Suppressor macrophage treated with lipopolysaccharide for 4 hours (primary cell): ENCODE measurements at regions not wholly inside any gene's neighbourhood (a gene's known extent, or its start where the extent isn't known, plus 50 kb on each side); places are given as distances from the start of the nearest gene placed in this dataset.

Experiments used
- DNase-seq: peaks from one replicate; pipeline ENCODE4 v3.0.0-alpha.2; 2020

DNA sequence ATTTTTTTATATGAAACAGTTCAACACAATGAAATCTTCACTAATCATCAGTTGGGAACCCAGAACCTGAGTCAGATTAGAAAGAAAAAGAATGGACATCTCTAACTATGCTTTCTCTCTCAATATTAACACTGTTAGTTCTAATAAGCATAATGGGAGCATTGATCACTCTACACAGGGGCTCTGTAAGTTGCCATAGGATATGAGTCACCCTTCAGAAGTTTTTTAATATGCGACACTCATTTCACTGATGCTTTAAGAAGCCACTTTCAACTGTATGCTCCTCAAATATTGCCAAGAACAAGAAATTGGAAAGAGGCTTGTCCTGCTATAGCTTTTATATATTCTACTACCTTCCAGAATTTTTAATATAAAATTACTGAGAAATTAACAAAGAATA, 187.0 kb downstream of the AASDH start:
- no peak for DNase-seq

DNA sequence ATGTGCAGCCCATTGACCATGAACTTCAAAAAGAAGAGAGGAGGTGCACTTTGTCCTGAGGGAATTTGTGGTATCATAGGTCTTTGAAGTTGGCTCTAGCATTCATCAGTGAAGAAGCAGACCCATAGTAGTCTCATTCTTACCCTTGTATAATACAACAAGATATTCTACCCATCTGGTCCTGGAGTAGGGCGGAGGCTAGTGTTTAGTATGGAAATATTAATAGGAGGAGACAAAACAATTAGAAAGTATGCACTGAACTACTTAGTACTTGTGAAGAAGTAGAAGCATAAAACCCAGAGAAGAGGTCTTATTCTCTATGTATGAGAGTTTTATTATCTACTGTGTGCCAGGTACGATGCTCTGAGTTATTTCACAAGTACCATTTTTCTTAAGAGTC, 189.0 kb downstream of the AASDH start:
- no peak for DNase-seq

DNA sequence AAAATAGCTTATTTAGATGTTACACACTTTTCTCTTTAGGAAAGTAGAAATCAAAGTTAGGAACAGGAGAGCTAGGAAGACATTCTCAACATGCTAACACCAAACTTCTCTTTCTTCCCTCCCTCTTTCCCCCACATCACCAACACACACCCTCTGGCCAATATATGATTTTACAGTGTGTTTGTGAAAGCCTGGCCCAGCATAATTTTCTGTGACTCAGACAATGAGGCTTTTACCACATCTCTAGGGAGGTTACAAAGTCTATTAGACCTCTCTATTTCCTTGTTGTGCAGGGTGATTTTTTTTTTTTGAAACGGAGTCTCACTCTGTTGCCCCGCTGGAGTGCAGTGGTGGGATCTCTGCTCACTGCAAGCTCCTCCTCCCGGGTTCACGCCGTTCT, 189.9 kb downstream of the AASDH start:
- no peak for DNase-seq

DNA sequence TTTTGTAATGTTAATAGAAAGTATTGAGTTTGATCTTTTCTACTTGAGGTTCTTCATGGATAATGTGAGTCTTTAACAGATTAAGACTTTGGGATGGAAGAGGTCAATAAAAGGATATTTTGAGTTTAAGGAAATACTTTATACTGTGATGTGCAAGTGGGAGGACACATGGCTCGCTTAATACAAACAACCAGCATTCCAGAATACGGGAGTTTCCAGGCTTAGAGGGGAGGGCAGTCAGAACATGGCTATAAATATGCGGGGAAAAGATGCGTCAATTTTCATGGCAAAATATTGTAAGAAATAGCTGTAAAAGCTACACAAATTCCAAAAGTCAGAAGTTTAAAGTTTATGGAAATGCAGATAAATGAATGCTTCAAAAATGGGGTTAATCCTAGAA, 192.3 kb downstream of the AASDH start:
- DNase-seq = no peak

DNA sequence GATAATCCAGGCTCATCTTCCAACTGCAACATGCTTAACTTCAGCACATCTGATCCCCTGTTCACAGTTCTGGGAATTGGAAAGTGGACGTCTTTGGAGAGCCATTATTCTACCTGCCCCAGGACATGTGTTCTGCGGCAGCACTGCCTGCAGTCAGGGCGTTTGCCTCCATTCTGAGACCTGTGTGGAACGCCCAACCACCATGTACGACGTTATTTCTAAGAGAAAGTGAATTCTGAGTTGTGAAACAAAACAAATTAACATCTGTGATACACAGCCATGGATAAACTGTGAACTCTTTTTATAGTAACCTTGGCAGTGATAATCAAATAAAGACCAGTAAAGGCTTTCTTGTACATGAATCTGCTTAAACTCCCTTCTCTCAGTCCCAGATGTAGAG, 195.8 kb downstream of the AASDH start:
- no peak for DNase-seq

DNA sequence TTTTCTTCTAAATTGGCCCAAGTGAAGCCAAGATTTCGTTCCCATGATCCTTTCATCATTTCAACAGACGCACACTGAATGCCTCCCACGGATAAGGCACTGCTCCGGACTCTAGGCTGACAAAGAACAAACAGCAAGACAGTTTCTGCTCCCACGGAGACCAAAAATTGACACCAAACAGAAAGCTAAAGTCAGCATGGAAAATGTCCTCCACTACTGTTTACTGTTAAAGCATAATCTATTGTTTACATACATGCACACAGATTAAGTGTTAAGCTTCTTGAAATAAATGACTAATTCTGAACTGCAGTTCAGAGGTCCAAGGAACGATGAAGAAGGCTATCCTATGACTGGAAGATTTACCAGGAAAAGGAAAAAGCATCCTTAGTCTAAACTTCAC, 199.6 kb downstream of the AASDH start:
- DNase-seq = no peak

DNA sequence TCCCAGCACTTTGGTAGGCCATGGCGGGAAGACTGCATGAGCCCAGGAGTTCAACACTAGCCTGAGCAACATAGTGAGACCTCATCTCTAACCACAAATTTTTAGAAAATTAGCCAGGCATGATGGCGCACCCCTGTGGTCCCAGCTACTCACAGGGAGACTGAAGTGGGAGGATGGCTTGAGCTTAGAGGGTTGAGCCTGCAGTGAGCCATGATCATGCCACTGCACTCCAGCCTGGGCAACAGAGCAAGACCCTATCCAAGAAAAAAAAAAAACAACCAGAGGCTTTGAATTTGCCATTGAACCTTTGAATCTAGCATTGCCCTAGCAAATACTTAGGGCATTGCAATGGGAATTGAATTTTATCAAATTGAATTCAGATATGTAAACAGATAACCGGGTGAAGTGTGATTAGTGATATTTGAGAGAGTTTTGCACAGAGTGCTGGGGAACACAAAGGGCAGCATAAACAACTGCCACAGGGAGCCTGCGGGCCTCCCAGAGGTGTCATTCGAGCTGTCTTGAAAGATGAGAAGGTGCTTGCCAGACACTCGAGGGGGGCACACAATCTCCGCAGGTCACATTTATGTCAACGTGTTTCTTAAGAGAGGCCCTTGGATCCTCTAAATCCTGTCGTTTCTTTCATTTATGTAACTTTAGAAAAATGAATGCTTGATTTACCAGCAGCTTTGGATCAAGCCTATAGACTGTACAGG, 200.3 kb downstream of the AASDH start:
- DNase-seq = no peak

DNA sequence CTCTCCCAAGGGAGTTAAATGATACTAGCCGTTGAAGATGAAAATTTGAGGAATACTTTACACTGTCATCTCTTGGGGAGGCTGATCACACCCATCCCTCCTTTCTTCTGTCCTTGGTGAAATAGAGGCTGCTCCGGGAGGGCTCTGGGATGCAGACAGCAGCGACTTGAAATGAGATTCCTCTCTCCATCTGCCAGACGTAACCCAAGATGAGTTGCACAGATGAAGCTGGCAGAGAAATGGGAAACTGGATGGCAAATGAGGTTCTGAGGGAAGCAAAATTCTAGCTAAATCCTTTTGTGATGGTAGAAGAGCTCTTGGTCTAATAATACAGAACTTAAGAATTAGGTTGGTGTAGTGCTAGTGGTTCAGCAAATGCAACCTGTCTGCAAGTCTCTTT, 201.4 kb downstream of the AASDH start:
- no peak for DNase-seq

DNA sequence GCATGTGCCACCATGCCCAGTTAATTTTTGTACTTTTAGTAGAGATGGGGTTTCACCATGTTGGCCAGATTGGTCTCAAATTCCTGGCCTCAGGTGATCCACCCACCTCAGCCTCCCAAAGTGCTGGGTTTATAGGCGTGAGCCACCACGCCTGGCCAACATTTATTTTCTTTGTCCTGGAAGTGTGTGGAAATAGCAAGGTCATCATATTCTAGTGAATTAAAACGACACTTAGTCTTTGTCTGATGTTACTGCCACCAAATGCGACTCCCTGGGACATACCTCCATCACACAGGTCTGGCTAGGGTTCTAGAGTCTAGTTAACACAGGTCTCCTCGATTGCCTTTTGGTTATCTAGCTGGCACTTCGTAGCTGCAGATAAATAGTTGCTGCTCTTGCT, 203.1 kb downstream of the AASDH start:
- no peak for DNase-seq

DNA sequence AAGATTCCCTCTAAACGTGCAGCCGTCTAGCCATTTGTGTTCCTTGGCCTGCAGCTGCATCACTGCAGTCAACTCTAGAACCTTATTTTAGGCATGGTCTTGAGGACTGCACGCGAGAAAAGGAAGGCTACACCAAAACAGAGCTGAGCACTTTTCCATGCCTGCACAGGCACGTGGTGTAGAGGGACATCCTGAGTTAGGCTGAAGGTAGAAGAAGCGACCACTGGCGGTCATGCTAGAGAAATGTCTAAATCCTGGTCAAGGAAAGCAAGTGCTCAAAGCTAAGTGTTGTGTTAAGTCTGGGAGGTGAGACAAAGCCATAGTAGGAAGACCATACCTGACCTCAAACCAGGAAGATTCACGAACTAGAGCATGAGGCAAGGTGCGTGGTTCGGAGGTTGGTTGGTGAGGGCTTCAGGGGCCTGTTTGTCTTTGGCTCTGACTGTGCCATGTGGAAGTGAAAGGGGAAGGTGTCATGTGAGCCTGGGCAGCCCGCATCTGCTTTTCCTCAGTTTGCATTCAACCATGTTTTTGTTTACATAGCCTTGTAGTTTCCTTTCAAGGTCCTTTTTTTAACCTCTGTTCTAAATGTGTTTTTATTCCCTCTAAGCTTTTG, 203.8 kb downstream of the AASDH start:
- DNase-seq = peak; percentile 39

DNA sequence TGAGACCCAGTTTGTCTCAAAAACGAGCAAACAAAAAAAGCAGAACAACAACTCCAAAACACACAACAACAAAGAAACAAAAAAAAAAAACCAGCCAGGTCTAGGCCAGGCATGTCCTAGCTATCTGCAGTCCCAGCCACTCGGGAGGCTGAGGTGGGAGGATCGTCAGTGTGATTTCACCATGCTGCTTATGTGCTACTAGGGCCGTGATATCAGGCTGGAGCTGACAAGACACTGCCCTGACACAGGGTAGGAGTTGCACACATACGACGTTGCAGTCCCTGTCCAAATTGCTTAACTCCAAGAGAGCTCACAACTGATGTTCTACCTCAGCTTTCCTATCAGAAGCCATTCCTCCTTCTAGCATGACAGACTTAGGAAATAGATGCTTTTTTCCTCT, 204.9 kb downstream of the AASDH start:
- DNase-seq = no peak

DNA sequence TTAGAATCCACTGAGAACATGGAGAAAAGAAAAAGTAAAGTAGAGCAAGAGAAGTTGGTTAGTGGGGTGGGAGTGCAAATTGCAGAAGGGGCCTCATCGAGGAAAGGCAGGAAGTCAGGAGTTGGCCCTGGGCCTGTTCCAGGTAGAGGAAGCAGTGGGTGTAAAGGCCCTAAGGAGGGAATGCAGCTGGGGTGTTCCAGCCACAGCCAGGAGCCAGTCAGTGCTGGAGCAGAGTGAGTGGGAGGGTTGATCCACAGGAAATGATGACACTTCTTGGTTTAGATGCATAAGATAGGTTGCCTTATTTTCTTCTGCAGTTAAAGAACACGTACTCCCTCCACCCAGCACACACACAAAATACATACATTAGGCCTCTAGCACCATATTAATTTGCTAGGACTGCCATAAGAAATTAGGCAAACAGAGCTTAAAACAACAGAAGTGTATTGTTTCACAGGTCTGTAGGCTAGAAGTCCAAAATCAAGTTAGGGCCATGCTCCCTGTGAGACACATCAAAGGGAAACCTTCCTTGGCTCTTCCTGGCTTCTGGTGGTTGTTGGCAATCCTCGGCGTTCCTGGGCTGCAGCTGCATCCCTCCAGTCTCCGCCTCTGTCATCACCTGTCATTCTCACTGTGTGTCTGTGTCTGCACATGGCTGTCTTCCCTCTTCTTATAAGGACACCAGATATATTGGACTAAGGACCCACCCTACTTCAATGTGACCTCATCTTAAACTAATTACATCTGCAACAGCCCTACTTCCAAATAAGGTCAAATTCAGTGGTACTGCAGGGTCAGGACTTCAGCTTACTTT, 205.9 kb downstream of the AASDH start:
- DNase-seq = peak; percentile 28

DNA sequence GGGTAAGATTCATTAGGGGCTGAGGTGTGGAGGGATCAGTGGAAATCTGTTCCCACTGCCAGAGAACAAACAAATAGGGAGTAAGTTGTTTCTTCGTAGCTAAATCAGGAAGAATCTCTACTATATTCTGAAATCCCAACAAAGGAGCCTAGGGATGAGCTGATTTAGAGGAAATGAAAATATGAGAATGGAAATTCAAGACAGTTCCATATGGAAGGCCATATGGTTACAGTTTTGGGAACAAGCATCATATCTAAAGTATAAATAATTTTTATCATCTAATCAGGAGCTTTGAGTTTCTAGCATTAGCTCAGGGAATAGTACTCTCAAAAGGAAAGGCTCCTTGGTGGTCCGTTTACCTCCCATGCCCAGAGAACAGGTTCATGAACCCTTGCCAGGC, 218.2 kb downstream of the AASDH start:
- no peak for DNase-seq

DNA sequence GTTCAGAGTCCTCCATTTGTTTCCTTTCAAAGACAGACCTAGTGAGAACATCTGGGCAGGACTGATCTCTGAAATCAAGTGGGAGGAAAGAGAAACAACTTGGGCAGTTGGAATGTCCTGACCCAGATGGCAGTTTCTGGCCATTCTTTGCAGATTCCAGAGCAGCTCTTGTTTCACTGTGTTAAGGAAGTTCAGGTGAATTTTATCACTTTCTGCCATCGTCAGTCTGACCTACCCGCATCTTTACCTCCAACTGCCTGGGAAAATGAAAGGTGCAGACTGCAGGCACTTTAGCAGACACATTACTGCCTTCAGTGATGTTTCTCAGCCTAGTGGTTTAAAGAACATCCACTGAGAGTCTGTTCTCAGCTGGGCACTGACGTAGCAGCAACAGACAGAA, 216.2 kb downstream of the CEP135 start:
- no peak for DNase-seq

DNA sequence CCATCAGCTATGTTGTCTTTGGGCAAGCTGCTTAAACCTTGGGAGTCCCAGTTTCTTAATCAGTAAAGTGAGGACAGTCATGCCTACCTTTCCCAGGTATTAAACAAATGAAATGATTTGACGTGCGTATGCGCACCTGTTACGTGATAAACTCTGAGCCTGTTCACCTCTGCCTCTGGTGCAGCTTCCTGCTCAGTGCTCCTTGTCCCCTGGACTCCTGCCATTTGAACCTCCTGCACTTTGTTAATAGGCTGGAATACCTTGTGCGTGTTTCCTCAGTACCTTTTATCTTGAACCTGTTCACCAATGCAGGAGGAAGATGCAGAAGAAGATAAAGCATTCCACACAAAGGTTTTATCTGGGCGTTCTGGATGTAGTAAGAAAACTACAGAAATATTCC, 211.9 kb downstream of the CEP135 start:
- no peak for DNase-seq

DNA sequence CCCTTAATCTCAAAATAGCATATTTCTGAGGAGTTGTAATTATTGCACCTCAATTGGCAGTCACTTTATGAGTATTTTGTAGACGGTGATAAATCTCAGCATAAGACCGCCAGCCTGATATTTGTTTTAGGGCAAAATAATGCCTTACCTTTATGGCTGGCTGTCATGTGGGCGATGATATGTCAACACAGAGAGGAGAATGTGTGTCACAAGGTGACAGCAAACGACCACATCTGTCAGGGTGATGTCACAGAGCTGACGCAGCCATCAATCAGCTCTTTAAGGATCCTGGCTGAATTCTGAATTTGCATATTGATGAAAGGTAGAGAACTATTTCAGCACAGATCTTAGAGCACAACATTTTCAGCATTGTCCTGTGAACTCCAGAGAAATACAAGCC, 209.7 kb downstream of the CEP135 start:
- DNase-seq = no peak

DNA sequence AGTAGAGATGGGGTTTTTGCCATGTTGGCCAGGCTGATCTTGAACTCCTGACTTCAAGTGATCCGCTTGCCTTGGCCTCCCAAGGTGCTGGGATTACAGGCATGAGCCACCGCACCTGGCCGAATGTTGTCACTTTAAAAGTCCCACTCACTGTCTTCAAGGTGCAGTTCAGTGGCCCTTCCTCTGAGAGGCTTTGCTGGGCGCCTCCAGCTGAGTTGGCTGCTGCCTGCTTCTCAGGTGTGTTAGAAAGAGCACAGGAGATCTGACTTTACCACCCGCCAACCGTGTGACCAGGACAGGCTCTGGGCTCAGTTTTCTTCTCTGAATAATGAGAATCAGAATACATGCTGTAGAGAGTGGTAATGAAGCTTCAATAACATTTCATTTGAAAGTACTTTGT, 207.4 kb downstream of the CEP135 start:
- DNase-seq = no peak

DNA sequence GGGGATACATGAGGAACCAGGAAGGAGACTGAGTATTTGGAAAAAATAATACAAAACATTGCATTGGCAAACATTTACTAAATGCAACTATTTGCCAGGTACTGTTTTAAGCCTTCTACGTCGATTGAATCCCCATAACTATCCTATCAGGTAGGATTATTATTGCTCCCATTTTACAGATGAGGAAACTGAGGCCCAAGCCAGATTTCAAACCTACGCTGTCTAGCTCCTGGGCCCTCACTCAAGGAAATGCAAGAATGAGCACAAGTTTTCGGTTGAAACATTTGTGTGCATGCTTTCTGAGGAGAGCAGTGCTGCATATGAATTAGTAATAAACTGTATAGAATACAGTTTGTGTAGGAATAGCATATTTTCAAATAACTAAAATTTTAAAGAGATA, 206.7 kb downstream of the CEP135 start:
- no peak for DNase-seq

DNA sequence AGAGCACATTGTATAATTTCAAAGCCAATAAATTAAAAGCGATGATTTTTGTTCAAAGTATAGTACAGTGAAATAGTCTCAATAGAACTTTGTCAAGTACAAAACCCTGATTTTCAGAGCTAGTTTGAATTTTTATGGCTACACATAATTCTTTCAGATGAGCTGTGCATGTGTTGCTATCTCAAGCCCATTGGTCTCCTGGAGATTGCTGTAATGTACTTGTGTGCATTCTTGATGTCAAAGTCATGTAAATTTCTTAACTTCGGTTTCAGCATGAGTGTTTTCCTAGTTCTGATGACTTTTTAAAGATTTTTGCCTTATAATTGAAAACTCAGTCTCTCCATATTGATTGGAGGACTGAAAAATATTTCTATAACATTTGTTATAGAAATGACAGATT, 200.8 kb downstream of the CEP135 start:
- no peak for DNase-seq

DNA sequence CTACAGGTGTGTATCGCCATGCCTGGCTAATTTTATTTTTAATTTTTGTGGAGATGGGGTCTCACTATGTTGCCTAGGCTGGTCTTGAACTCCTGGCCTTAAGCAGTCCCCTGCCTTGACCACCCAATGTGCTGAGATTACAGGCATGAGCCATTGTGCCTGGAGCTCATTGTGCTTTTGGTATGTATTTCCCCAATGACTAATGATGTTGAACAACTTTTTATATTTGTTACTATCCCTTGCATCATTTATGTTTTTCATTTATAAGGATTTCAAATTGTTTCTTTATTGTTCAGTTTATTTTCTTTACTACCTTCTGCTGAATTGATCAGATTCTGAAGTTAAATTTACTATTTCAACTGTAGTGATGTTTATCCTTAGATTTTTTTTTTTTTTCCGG, 199.7 kb downstream of the CEP135 start:
- DNase-seq = no peak

DNA sequence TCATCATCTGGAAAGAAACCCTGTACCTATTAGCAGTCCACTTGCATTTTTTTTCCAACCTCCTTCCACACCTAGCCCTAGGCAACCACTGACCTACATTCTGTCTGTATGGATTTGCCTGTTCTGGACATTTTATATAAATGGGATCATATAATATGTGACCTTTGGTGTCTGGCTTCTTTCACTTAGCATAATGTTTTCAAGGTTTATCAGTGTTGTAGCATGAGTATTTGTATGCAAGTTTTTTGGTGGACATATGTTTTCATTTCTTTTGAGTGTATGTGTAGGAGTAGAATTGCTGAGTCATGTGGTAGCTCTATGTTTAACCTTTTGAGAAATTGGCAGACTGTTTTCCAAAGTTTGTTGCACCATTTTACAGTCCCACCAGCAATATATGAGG, 198.6 kb downstream of the CEP135 start:
- DNase-seq = no peak

DNA sequence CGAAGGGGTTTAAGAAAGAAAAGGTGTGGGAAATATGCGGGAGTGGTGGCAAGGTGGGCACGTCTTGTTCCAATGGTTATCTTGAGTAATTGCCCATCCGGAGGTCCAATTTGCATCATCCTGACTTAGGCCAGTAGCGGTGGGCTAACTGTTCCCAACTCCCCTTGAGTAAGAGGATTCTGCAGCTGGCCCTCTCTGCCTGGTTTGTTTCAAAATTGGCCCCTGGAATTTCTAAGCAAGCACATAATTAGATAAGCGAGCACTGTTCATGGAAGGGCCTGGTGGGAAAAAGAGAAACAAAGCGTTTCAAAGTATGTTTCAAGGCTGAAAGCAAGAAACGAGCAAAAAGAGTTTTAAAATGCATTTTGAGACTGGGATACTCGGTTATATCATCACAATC, 198.2 kb downstream of the CEP135 start:
- DNase-seq = no peak

DNA sequence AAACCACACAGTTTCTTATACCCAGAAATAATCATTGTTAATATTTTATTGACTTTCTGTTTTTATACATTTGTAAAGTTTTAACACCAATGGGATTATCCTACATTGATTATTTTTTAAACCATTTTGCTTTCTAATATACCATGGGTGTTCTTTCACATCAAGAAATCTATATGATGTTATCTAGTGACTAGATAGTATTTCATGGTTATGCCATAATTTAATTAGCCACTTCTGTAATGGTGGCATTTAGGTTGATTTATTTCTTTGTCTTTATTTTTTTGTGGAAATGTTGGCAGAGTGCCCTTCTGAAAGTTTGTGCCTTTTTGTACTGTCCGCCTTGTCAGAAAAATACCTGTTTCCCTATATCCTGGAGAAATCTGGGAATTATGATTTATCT, 193.3 kb downstream of the CEP135 start:
- DNase-seq = no peak

DNA sequence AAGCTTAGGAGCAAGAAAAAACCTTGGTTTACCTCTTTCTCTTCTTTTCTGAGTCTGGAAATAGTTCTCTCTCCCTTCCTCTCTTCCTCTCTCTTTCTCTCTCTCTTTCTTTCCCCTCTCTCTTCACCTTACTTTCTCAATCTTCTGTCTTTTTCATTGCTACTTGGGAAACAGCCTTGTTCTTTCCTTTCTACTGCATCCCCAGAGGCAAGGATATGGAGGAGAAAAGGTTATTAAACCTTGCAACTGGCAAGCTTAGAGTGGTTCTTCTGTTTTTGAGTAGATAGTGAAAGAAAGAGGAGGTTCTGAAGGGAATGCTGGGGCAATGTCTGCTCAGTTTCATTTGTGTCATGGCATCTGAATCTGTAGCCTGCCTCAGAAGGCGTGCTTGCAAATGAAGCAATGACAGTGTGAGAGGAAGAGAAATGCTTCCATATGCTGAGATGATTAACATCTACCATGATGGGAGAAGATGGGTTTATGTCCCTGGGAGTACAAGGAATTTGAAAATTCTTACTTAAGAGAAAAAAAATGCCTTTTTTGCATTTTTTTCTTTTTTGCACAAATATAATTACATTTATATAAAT, 190.6 kb downstream of the CEP135 start:
- no peak for DNase-seq
